Neural progenitor cell (in vitro differentiated cells): ENCODE measurements at regions not wholly inside any gene's neighbourhood (a gene's known extent, or its start where the extent isn't known, plus 50 kb on each side); places are given as distances from the start of the nearest gene placed in this dataset.

Experiments
- DNase-seq: peaks from one replicate; pipeline ENCODE4 v3.0.0-alpha.2; 2016; ENCODE audit warnings: low spot score
- H2AFZ ChIP-seq: fragments of 200-600 bp; sonication (generic); replicated peaks from 2 replicates; pipeline ENCODE4 v1.6.1; 2016; ENCODE audit warnings: antibody characterized with exemption
- H3F3A ChIP-seq: fragments of 200-600 bp; sonication (generic); 2 replicates; pipeline ENCODE4 v1.6.1; 2016; ENCODE audit warnings: antibody characterized with exemption, low read depth
- H3K27ac ChIP-seq: fragments of 200-600 bp; sonication (generic); 2 replicates; pipeline ENCODE4 v1.5.1; 2016; ENCODE audit warnings: mild to moderate bottlenecking
- H3K27me3 ChIP-seq: fragments of 200-600 bp; sonication (generic); 2 replicates; pipeline ENCODE4 v1.6.1; 2016; ENCODE audit warnings: mild to moderate bottlenecking, moderate library complexity
- H3K36me3 ChIP-seq: fragments of 200-600 bp; sonication (generic); 2 replicates; pipeline ENCODE4 v1.5.1; 2016
- H3K4me1 ChIP-seq: fragments of 200-600 bp; sonication (generic); 2 replicates; pipeline ENCODE4 v1.6.1; 2016; ENCODE audit warnings: mixed run types
- H3K4me2 ChIP-seq: fragments of 200-600 bp; sonication (generic); 2 replicates; pipeline ENCODE4 v1.6.1; 2016
- H3K4me3 ChIP-seq: fragments of 200-600 bp; sonication (generic); 2 replicates; pipeline ENCODE4 v1.5.1; 2016
- H3K79me2 ChIP-seq: fragments of 200-600 bp; sonication (generic); 2 replicates; pipeline ENCODE4 v1.6.1; 2016; ENCODE audit warnings: low read depth
- H3K9ac ChIP-seq: fragments of 200-600 bp; sonication (generic); 2 replicates; pipeline ENCODE4 v1.6.1; 2016
- H3K9me3 ChIP-seq: fragments of 200-600 bp; sonication (generic); 2 replicates; pipeline ENCODE4 v1.5.1; 2016; ENCODE audit warnings: low read depth
- H4K20me1 ChIP-seq: fragments of 200-600 bp; sonication (generic); 2 replicates; pipeline ENCODE4 v1.6.1; 2016; ENCODE audit warnings: low read depth
- H3K27ac Mint-ChIP-seq: 3 replicates; pipeline ENCODE4 v1.8.0; 2021; ENCODE audit warnings: mixed read lengths
- H3K27me3 Mint-ChIP-seq: 2 replicates; pipeline ENCODE4 v1.8.0; 2022; ENCODE audit warnings: low read depth, mild to moderate bottlenecking, inconsistent platforms, moderate library complexity, mixed read lengths; ENCODE audit not compliant: insufficient read depth
- H3K36me3 Mint-ChIP-seq: 3 replicates; pipeline ENCODE4 v1.8.0; 2021; ENCODE audit warnings: mixed read lengths
- H3K4me1 Mint-ChIP-seq: 3 replicates; pipeline ENCODE4 v1.8.0; 2021; ENCODE audit warnings: mixed read lengths
- H3K4me3 Mint-ChIP-seq: 3 replicates; pipeline ENCODE4 v1.8.0; 2021; ENCODE audit warnings: mild to moderate bottlenecking, moderate library complexity, mixed read lengths
- H3K9me3 Mint-ChIP-seq: 3 replicates; pipeline ENCODE4 v1.8.0; 2020; ENCODE audit warnings: mixed read lengths
- CTCF ChIP-seq: fragments of 200-600 bp; sonication (generic); IDR thresholded peaks from 2 replicates; pipeline ENCODE4 v1.5.1; 2017; ENCODE audit warnings: antibody characterized with exemption, mild to moderate bottlenecking
- EZH2 ChIP-seq: fragments of 200-600 bp; sonication (generic); IDR thresholded peaks from 2 replicates; pipeline ENCODE4 v1.6.1; 2017; ENCODE audit warnings: antibody characterized with exemption, mild to moderate bottlenecking, moderate library complexity
- EZH2phosphoT487 ChIP-seq: fragments of 200-600 bp; sonication (generic); IDR thresholded peaks from 2 replicates; pipeline ENCODE4 v1.6.1; 2017; ENCODE audit warnings: antibody characterized with exemption

GRCh38 chr10:131490991-131491594 is 179.6 kb upstream of the TCERG1L start:
- Histone ChIP-seq H3K9ac (no peak overlapping the region), H3K27me3 (no peaks in the 10 kb centered on the region), H3F3A (peaks cover 8% of the 10 kb centered on the region), H4K20me1 (no peaks in the 10 kb centered on the region), H3K79me2 (no peaks in the 10 kb centered on the region), H3K36me3 (no peaks in the 10 kb centered on the region), H2AFZ (no peak overlapping the region), H3K4me2 (no peak overlapping the region), H3K4me1 (no peaks in the 10 kb centered on the region), H3K27ac (no peak overlapping the region), H3K9me3 (no peaks in the 10 kb centered on the region), H3K4me3 (no peak overlapping the region)
- H3K36me3 Mint-ChIP-seq = no peaks in the 10 kb centered on the region
- TF ChIP-seq CTCF = no peak
- TF ChIP-seq EZH2 = no peak
- no peak for TF ChIP-seq EZH2phosphoT487
- no peak overlapping the region for H3K27ac Mint-ChIP-seq
- H3K9me3 Mint-ChIP-seq = peaks cover 8% of the 10 kb centered on the region
- H3K4me1 Mint-ChIP-seq = no peaks in the 10 kb centered on the region
- no peak for DNase-seq
- no peak overlapping the region for H3K4me3 Mint-ChIP-seq
- H3K27me3 Mint-ChIP-seq = peaks cover 2% of the 10 kb centered on the region

GRCh38 chr10:131492211-131492857 is 180.8 kb upstream of the TCERG1L start:
- Histone ChIP-seq H3K4me3 (no peak overlapping the region), H3K4me2 (no peak overlapping the region), H3K36me3 (no peaks in the 10 kb centered on the region), H3K4me1 (no peaks in the 10 kb centered on the region), H3K27ac (no peak overlapping the region), H3K9me3 (no peaks in the 10 kb centered on the region), H3K79me2 (no peaks in the 10 kb centered on the region), H4K20me1 (no peaks in the 10 kb centered on the region), H3K9ac (no peak overlapping the region), H2AFZ (no peak overlapping the region), H3K27me3 (no peaks in the 10 kb centered on the region), H3F3A (no peaks in the 10 kb centered on the region)
- Mint-ChIP-seq H3K9me3 (peaks cover 8% of the 10 kb centered on the region), H3K27ac (no peak overlapping the region), H3K4me1 (no peaks in the 10 kb centered on the region), H3K27me3 (peaks cover 2% of the 10 kb centered on the region), H3K36me3 (no peaks in the 10 kb centered on the region), H3K4me3 (no peak overlapping the region)
- no peak for DNase-seq
- TF ChIP-seq CTCF (no peak), EZH2phosphoT487 (no peak), EZH2 (no peak)

DNA sequence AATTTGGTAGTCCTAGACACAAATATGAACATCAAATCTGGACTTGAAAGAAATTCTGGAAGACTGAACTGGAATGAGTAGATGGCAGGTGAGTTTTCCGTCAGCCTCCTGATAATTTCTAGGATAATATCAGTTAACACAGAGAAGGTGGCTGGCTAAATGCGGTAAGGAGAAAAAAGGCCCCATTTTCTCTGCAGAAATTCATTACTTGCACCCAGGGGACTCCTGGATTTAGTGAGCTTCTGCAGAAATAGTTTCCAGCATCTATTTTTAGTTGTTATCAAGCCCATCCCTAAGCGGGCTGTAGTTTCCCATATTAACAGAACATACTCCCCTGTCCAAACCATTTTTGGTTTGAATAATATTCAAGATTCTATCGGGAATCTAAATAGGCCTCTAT is 181.9 kb upstream of the TCERG1L start:
- no peaks in the 10 kb centered on the region for H3K36me3 Mint-ChIP-seq
- Histone ChIP-seq H3K27ac (no peak overlapping the region), H3K4me3 (no peak overlapping the region), H3K27me3 (no peaks in the 10 kb centered on the region), H2AFZ (no peak overlapping the region), H3K79me2 (no peaks in the 10 kb centered on the region), H3K9ac (no peak overlapping the region), H3K4me2 (no peak overlapping the region), H3K36me3 (no peaks in the 10 kb centered on the region), H3K4me1 (no peaks in the 10 kb centered on the region), H3K9me3 (no peaks in the 10 kb centered on the region), H3F3A (no peaks in the 10 kb centered on the region), H4K20me1 (no peaks in the 10 kb centered on the region)
- no peak overlapping the region for H3K27ac Mint-ChIP-seq
- no peak overlapping the region for H3K4me3 Mint-ChIP-seq
- H3K4me1 Mint-ChIP-seq = no peaks in the 10 kb centered on the region
- no peak for DNase-seq
- no peaks in the 10 kb centered on the region for H3K27me3 Mint-ChIP-seq
- H3K9me3 Mint-ChIP-seq = peaks cover 8% of the 10 kb centered on the region
- TF ChIP-seq EZH2 = no peak
- TF ChIP-seq EZH2phosphoT487 = no peak
- TF ChIP-seq CTCF = no peak
